Thyroid gland (tissue), 4 donors: ENCODE measurements at regions not wholly inside any gene's neighbourhood (a gene's known extent, or its start where the extent isn't known, plus 50 kb on each side); places are given as distances from the start of the nearest gene placed in this dataset.
"Not testable (repeated sequence)": the region's sequence is repeated elsewhere in the genome, so short reads cannot be mapped to it uniquely, and the experiment has no call there.

Experiments used
- DNase-seq, 2 donors: peaks; one replicate each; pipeline ENCODE4 v3.0.0-alpha.2; 2019
- H3K27ac ChIP-seq, 3 donors: fragments of 200-600 bp; sonication (generic); 1 replicate in 2 of 3; 2 replicates in 1 of 3; pipeline ENCODE4 v1.5.1; 2016 to 2019; ENCODE audit warnings: mild to moderate bottlenecking in 1 of 3, moderate library complexity in 1 of 3
- H3K27me3 ChIP-seq: fragments of 200-600 bp; sonication (generic); one replicate; pipeline ENCODE4 v1.5.1; 2019
- H3K36me3 ChIP-seq, 2 donors: fragments of 200-600 bp; sonication (generic); one replicate each; pipeline ENCODE4 v1.5.1; 2016 to 2019
- H3K4me1 ChIP-seq, 2 donors: fragments of 200-600 bp; sonication (generic); one replicate each; pipeline ENCODE4 v1.5.1; 2017 to 2019
- H3K4me3 ChIP-seq, 3 donors: fragments of 200-600 bp; sonication (generic); replicated peaks in 1 of 3; 1 replicate in 2 of 3; 2 replicates in 1 of 3; pipeline ENCODE4 v1.5.1; 2016; ENCODE audit warnings: mild to moderate bottlenecking in 1 of 3
- H3K9me3 ChIP-seq: fragments of 200-600 bp; sonication (generic); one replicate; pipeline ENCODE4 v1.5.1; 2017
- POLR2A ChIP-seq, 2 donors: fragments of 450-650 bp; IDR thresholded peaks; one replicate each; pipeline ENCODE4 v1.6.1; 2017; ENCODE audit warnings: antibody characterized with exemption in 2 of 2, mild to moderate bottlenecking in 2 of 2, moderate library complexity in 1 of 2
- WGBS, 2 donors: methylation state at CpG; one replicate each; pipeline ENCODE4 v1.1.5; 2017; 5-methylcytosine and 5-hydroxymethylcytosine counted together
- intact Hi-C: fragments of 100-400 bp; cut with DNase I; formaldehyde crosslinking; loops from one replicate; pipeline ENCODE4 v1.15.1; 2023

- H3K4me1 ChIP-seq, H3K36me3 ChIP-seq, H3K27ac ChIP-seq, H3K9me3 ChIP-seq, H3K4me3 ChIP-seq, H3K27me3 ChIP-seq, DNase-seq, intact Hi-C loops: not testable (repeated sequence)
- 37 to 41% methylated on average over 7 of the region's 7 CpGs for WGBS, 2 donors
Observed at GRCh38 chr4:3585567-3585966, 53.3 kb upstream of the LRPAP1 start.

GRCh38 chr4:3582091-3582475 is 49.9 kb upstream of the LRPAP1 start:
- no peak overlapping the region for H3K27ac ChIP-seq
- no peaks in the 10 kb centered on the region for H3K4me1 ChIP-seq
- DNase-seq, result no peak
- no peak for TF ChIP-seq POLR2A (IDR thresholded peaks at IDR 0.05)
- H3K36me3 ChIP-seq, result no peaks in the 10 kb centered on the region
- H3K4me3 ChIP-seq, result no peak overlapping the region
- no peaks in the 10 kb centered on the region for H3K9me3 ChIP-seq
- H3K27me3 ChIP-seq, result no peaks in the 10 kb centered on the region
- intact Hi-C loops, result no loop called here
- 87 to 90% methylated on average over 4 to 5 of the region's 5 CpGs for WGBS, 2 donors
